ENCODE measurements at regions not wholly inside any gene's neighbourhood (a gene's known extent, or its start where the extent isn't known, plus 50 kb on each side); places are given as distances from the start of the nearest gene placed in this dataset.

- intact Hi-C loops (cut with micrococcal nuclease) = no loop called here
- Histone ChIP-seq H3K9ac (ENCODE audit: low read length) (no peak overlapping the region), H3K79me2 (ENCODE audit: low read length) (no peaks in the 10 kb centered on the region), H4K20me1 (ENCODE audit: low read length) (no peaks in the 10 kb centered on the region), H3K4me1 (ENCODE audit: insufficient read depth, low read length) (no peaks in the 10 kb centered on the region), H3K36me3 (ENCODE audit: low read depth, low read length) (no peaks in the 10 kb centered on the region), H3K9me2 (replicated peaks; ENCODE audit: low read length) (no peaks in the 10 kb centered on the region), H2AFZ (ENCODE audit: low read length) (no peak overlapping the region), H3F3A (ENCODE audit: low read length, unreplicated experiment) (no peaks in the 10 kb centered on the region), H3K27me3 (ENCODE audit: low read length) (no peaks in the 10 kb centered on the region), H3K9me3 (ENCODE audit: low read length) (no peaks in the 10 kb centered on the region), H3K4me3 (ENCODE audit: low read length) (no peak overlapping the region), H3K27ac (ENCODE audit: low read length) (no peak overlapping the region), H3K4me2 (ENCODE audit: low read length) (no peak overlapping the region)
- no peak for TF ChIP-seq CTCF (conservative IDR thresholded peaks at IDR 0.05; ENCODE audit: low read depth, low read length)
- no peak for TF ChIP-seq EZH2phosphoT487 (IDR thresholded peaks at IDR 0.05; ENCODE audit: borderline replicate concordance, low read length)
- TF ChIP-seq EZH2 (IDR thresholded peaks at IDR 0.05; ENCODE audit: low read length, unreplicated experiment) = no peak
- ChIA-PET POLR2A (ENCODE audit: unreplicated experiment) (no interaction called here), CTCF (no interaction called here)
- ATAC-seq = no peak
- no TSS peak for BruUV-seq (replicated peaks)
- no peak for DNase-seq
Observed at GRCh38 chrX:96449191-96449590, 235.5 kb upstream of the DIAPH2 start.

- TF ChIP-seq EZH2phosphoT487 (IDR thresholded peaks at IDR 0.05; ENCODE audit: borderline replicate concordance, low read length) (no peak), EZH2 (IDR thresholded peaks at IDR 0.05; ENCODE audit: low read length, unreplicated experiment) (no peak), CTCF (conservative IDR thresholded peaks at IDR 0.05; ENCODE audit: low read depth, low read length) (no peak)
- Histone ChIP-seq H3K4me1 (ENCODE audit: insufficient read depth, low read length) (no peaks in the 10 kb centered on the region), H3F3A (ENCODE audit: low read length, unreplicated experiment) (no peaks in the 10 kb centered on the region), H3K9me2 (replicated peaks; ENCODE audit: low read length) (no peaks in the 10 kb centered on the region), H3K27me3 (ENCODE audit: low read length) (no peaks in the 10 kb centered on the region), H3K4me2 (ENCODE audit: low read length) (no peak overlapping the region), H3K36me3 (ENCODE audit: low read depth, low read length) (no peaks in the 10 kb centered on the region), H2AFZ (ENCODE audit: low read length) (no peak overlapping the region), H3K4me3 (ENCODE audit: low read length) (no peak overlapping the region), H3K27ac (ENCODE audit: low read length) (no peak overlapping the region), H3K9me3 (ENCODE audit: low read length) (no peaks in the 10 kb centered on the region), H3K79me2 (ENCODE audit: low read length) (no peaks in the 10 kb centered on the region), H3K9ac (ENCODE audit: low read length) (no peak overlapping the region), H4K20me1 (ENCODE audit: low read length) (no peaks in the 10 kb centered on the region)
- intact Hi-C loops (cut with micrococcal nuclease) = no loop called here
- no TSS peak for BruUV-seq (replicated peaks)
- ChIA-PET CTCF (no interaction called here), POLR2A (ENCODE audit: unreplicated experiment) (no interaction called here)
- DNase-seq = no peak
- no peak for ATAC-seq
Observed at GRCh38 chrX:96449896-96450295, 234.7 kb upstream of the DIAPH2 start.

GRCh38 chrX:96453139-96453538, 231.5 kb upstream of the DIAPH2 start:
- intact Hi-C loops (cut with micrococcal nuclease) = no loop called here
- Histone ChIP-seq H3K27me3 (ENCODE audit: low read length) (no peaks in the 10 kb centered on the region), H3K4me2 (ENCODE audit: low read length) (no peak overlapping the region), H3K4me3 (ENCODE audit: low read length) (no peak overlapping the region), H3K27ac (ENCODE audit: low read length) (no peak overlapping the region), H3K9ac (ENCODE audit: low read length) (no peak overlapping the region), H3K9me2 (replicated peaks; ENCODE audit: low read length) (no peaks in the 10 kb centered on the region), H2AFZ (ENCODE audit: low read length) (no peak overlapping the region), H4K20me1 (ENCODE audit: low read length) (no peaks in the 10 kb centered on the region), H3K79me2 (ENCODE audit: low read length) (no peaks in the 10 kb centered on the region), H3K4me1 (ENCODE audit: insufficient read depth, low read length) (no peaks in the 10 kb centered on the region), H3K36me3 (ENCODE audit: low read depth, low read length) (no peaks in the 10 kb centered on the region), H3K9me3 (ENCODE audit: low read length) (no peaks in the 10 kb centered on the region), H3F3A (ENCODE audit: low read length, unreplicated experiment) (no peaks in the 10 kb centered on the region)
- TF ChIP-seq EZH2phosphoT487 (IDR thresholded peaks at IDR 0.05; ENCODE audit: borderline replicate concordance, low read length) (no peak), CTCF (conservative IDR thresholded peaks at IDR 0.05; ENCODE audit: low read depth, low read length) (no peak), EZH2 (IDR thresholded peaks at IDR 0.05; ENCODE audit: low read length, unreplicated experiment) (no peak)
- ChIA-PET CTCF (no interaction called here), POLR2A (ENCODE audit: unreplicated experiment) (no interaction called here)
- ATAC-seq (no peak), DNase-seq (no peak)
- no TSS peak for BruUV-seq (replicated peaks)
